HG03571 (cell line): ENCODE measurements at regions not wholly inside any gene's neighbourhood (a gene's known extent, or its start where the extent isn't known, plus 50 kb on each side); places are given as distances from the start of the nearest gene placed in this dataset.
"Not testable (repeated sequence)": the region's sequence is repeated elsewhere in the genome, so short reads cannot be mapped to it uniquely, and the experiment has no call there.

Source experiments
- ATAC-seq: cut with Tn5 transposase; IDR thresholded peaks from one replicate; pipeline ENCODE4 v1.9.1; 2021; ENCODE audit not compliant: unreplicated experiment

DNA sequence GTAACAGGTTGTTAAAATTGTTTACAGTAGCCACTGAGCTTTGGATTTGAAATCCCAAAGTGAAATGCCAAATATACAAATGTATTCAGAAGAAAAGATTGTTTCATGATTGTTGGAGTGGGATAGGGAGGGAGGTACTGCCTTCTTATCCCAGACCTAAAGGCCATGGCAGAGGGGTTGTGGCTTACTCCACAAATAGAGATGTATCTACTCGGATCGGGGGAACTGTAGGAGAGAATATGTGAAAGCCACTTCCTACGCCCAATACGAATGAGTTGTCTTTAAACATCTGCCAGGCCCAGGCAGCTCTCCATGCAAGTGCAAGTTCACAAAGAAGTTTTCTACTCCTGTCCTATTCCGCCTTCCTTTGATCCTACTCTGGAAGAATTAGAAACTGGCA is 150.2 kb upstream of the PRSS12 start:
- not testable (repeated sequence) for ATAC-seq

DNA sequence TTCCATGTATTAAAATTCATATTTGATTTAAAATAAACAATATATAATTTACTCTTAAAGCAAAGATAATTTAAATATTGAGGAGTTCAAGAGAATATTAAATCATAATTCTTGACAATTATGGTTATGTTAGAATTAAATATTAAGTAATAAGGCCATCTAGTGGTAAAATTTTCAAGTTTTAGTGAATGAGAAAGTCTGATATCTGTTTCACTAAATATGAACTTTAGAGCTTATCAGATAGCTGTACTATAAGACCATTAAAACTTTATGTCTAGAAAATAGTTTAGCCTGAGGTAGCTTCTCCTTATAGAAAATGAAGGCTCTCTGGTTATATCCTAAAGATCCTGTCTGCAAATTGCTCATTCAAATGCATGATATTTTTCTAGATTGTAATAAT is 152.1 kb upstream of the PRSS12 start:
- ATAC-seq = not testable (repeated sequence)

DNA sequence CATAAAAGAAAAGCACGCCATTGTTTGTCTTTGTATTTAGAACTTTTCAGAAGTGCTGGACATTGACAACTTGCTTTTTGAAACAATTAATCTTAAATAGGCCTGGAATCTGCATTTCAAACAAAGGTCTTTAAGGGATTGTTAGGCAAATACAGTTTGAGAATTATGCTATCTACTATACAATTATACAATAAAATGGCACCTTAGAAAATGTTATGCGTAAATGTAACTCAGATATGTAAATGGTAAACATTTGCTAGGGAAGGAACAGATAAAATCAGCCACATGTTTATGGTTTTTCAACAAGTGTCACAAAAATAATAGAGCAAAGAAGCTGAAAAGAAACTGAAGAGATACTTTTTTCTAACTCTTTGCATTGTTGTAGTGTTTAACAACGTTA is 152.7 kb upstream of the PRSS12 start:
- ATAC-seq = not testable (repeated sequence)

DNA sequence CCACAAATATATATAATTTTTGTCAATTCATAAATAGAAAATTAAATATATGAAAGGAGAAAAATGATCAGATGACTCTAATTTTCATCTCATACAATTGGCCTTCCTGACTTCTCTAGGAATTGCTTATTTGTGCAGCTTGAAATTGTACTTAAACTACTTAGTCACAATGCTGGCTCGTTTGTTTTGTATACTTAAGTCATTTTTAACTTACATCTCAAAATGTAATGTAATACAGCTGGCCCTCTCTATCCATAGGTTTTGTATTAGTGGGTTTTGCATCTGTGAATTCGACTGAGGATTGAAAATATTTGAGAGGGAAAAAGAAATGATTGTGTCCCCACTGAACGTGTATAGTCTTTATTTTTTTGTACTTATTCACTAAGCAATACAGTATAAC is 160.1 kb upstream of the PRSS12 start:
- not testable (repeated sequence) for ATAC-seq

DNA sequence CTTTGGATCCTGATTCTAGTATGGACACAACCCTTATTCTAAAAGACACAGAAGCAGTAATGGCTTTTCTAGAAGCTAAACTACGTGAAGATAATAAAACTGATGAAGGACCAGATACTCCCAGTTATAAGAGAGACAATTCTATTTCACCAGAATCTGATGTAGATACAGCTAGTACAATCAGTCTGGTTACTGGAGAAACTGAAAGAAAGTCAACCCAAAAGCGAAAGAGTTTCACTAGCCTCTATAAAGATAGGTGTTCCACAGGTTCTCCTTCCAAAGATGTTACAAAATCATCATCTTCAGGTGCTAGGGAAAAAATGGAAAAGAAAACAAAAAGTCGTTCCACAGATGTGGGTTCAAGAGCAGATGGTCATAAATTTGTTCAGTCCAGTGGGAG is 161.5 kb upstream of the PRSS12 start:
- not testable (repeated sequence) for ATAC-seq

DNA sequence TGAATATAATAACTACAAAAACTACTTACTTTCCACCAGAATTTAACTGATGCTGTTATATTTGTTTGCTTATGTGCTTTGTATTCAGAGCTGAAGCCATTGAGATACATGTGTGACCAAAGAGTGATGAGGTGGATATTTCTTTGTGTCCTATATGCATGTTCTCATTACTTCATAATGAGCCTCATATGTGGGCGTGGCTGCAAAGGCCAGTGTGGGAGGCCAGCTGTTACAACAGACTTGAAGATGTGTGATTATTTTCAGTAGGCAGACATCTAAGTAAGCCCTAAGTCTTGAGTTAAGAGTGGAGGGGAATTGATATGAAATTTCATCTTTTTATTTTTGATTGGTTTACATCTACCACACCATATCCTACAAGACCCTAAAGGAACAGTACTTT is 163.3 kb upstream of the PRSS12 start:
- not testable (repeated sequence) for ATAC-seq

DNA sequence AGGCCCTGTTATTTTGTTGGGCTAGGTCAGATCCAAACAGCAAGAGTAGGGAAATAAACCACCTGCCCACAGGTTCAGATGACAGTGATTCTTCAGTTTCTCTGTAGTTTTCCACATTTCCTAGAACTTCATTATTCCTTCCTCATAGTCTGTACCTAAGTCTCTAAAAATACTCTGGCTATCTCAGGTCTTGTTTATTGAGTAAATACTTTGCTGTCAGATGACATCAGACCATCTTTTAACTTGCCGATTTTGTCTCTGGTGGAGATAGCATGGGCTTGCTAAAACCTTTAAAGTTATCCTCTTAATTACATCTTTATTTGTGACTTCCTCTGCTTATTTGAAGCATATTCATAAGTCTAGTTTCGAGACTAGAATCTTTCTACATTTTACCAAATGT is 155.1 kb upstream of the METTL14 start:
- not testable (repeated sequence) for ATAC-seq

DNA sequence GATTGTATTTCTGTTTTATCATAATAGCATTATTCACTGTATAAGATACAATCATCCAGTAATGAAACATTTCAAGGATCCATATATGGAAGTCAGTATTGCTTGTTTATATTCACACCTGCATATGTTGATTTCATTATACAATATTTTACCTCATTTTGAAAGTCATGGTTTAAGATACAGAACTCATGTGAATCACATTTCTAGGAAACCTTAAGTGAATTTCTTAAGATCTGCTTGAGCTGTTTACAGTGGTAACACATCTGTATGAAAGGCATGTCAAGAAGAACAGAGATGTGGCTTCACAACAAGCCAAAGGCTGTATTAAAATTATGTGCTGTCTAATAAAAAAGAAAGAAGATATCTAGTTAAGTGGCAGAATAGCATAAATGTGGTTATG is 153.2 kb upstream of the METTL14 start:
- not testable (repeated sequence) for ATAC-seq

DNA sequence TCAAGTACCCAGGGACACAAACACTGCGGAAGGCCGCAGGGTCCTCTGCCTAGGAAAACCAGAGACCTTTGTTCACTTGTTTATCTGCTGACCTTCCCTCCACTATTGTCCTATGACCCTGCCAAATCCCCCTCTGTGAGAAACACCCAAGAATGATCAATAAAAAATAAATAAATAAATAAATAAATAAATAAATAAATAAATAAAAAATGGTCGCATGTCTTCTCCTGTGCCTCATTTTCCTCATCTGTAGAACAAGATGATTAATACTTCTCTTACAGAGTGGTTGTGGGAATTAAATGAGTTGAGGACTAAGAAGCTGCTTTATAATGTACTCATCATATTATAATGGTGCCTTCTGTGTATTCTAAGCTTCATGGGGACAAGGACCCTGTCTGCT is 149.4 kb upstream of the METTL14 start:
- not testable (repeated sequence) for ATAC-seq

DNA sequence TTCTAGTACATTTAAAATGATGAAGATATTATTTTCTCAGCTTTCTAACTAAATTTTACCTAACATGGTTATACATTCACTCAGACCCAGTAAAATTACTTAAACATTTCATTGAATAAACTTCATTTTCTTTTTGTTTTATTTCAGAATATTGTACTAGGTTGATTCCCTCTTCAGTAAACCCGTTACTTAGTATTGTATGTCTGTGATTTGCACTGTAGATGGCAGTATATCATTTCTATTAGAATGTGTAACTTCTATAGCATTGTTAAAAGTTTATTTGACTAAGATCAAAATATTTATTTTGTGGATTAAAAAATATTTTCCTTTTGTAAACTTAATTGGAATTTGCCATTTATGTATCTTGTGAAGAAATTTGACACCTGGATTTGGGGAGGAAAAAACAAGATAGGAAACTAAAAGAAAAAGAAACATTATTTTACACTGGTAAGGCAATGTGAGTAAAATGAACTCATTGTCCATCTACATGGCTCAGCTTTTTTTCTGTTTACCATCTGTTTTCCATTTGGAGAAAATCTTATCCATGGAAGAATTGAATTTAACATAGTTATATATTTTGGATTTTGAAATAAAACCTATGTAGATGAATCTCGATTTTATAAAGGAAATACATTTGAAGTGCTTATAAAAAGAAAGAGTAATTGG is 145.6 kb upstream of the METTL14 start:
- ATAC-seq = peak; percentile 62

DNA sequence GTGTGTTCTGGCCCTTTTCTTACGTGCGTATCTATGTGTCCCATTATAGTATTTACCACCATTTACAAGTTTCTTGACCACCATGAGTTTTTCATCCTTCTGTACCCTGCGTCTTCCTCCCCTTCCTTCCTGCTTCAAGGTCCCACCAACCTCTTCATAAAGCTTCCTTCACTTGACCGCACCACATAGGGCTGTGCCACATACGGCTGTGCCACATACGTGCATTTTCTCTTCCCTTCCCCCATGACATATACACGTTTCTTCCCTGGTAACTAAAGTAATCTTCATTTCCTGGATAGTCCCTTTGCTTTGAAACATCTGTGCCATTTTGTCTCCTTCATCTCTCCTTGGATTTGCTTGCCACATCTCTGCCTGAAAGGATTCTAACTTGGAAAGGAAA is 128.6 kb upstream of the METTL14 start:
- ATAC-seq = not testable (repeated sequence)

DNA sequence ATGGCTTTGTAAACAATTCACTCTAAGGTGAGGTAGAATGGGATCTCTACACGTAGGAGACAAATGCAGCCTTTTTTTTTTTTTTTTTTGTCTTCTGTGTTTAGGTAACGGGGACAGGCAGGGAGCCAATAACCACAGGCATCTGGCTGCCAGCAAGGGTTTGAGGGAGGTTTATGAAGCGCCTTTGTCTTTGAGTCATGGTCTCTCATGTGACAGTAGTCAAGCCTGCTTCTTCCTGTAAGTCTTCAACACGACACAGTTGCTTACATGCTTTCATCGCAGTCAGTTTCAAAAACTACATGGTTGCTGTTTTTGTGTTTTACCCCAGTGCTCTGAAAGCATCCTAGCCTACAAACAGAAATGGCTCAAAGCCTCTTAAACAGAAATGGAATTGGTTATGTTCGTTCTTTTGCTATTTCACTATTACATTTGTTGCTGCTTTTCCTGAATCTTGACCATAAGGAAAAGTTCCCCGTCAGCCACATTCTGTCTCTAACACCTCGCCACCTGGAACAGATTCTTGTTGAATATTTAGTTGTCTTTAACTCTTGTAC is 127.8 kb upstream of the METTL14 start:
- no peak for ATAC-seq

DNA sequence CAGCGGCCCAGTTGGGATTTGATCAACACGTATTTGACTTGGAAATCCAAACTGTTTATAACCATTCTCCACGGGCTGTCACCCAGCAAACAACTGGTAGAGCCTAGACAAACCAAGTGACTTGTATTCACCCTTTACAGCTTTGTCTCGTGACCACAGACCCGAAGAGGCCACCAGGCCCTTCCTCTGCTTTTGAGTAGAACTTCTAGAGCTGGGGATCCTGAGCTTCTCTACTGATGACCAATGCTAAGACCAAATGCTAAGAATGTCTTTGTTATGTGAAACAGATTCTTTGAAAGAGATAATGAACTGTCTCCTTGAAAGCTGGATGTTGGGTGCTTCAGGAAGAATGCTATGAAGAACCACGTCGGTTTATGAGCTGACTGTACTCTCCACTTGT is 127.0 kb upstream of the METTL14 start:
- ATAC-seq = not testable (repeated sequence)

DNA sequence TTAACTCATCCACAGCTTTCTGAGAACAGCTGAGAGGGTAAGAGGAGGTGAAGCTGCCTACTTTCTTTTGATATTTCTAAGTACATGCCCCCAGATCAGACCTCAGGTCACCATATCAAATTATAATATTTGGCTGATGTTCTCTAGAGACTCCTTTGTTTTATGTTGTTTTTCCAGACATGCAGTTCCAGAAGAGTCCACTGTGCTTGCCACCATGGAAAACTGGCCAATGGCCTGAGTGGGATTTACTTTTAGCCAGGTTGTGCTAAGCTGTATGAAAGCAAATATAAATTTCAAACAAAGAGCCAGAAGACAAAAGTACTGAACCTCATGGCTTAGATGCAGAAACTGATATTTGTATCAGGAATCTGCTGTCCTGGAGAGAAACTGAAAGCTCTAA is 123.6 kb upstream of the METTL14 start:
- ATAC-seq = not testable (repeated sequence)

DNA sequence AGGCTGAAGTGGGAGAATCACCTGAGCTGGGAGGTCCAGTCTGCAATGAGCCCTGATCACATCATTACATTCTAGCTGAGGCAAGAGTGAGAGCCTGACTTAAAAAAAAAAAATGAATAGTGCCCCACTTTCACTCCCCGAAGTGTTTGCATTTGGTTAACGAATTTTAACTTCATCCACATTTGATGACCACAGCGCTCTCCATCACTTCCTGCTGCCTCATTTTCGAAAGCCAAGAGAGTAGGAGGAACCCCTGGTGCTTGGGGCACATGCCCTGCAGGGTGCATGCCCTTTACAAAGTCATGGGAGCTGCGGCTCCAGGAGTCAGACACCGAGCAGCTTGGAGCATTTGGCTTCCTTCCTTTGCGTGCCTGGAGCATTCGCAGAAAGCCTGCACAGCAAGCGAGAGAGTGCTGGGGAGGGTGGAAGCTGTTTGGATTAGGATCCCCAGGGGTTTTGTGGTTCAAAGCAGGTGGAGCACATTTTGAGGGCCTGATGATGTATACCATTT is 119.1 kb upstream of the METTL14 start:
- peak; percentile 62 for ATAC-seq

DNA sequence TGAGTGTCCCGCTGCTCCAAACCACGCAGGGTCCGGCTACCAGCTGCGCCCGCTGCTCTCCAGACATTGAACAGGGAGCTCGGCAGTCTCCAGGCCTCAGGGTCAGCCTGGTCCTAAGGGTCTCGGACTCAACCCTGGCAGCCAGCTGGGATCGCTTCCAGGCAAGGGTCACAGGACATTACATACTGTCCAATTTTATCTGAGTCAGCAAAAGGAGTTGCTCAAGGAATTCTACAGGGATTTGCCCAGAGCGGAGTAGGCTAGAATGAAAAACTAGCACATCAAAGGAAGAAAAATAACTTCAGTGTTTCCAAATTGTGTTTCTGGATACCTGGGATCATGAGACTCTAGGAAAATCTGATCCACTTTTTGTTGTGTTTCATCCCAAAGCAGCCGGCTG is 112.2 kb upstream of the METTL14 start:
- not testable (repeated sequence) for ATAC-seq

DNA sequence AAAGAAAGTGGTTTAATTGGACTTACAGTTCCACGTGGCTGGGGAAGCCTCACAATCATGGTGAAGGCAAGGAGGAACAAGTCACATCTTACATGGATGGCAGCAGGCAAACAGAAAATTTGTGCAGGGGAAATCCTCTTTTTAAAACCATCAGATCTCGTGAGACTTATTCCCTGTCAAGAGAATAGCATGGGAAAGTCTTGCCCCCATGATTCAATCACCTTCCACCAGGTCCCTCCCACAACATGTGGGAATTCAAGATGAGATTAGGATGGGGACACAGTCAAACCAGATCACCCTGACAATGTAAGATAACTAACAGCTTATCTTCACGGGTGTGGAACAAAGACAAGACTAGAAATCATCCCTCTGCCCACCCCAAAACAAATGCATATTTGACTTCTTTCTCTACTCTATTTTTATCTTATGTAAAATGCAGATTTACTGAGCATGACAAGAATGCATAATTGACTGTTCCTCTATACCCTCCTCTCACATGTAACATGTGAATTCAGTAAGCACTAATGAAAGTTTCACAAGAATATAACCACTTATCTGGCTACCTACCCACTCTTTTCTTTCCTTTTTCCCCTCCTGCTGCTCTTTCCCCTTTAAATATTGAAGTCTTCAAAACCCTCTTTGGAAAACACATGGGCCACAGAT is 110.8 kb upstream of the METTL14 start:
- not testable (repeated sequence) for ATAC-seq

DNA sequence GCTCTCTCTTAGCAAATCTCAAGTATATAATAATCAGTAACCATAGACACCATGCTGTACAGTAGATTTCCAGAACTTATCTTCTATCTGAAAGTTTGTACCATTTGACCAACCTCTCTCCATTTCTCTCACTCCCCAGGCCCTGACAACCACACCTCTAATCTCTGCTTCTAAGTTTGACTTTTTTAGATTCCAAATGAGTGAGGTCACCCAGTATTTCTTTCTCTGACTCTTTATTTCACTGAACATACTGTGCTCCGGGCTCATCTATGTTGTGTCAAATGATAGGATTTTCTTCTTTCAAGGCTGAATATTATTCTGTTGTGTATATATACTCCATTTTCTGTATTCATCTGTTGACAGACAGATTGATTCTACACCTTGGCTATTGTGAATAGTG is 110.1 kb upstream of the METTL14 start:
- not testable (repeated sequence) for ATAC-seq

DNA sequence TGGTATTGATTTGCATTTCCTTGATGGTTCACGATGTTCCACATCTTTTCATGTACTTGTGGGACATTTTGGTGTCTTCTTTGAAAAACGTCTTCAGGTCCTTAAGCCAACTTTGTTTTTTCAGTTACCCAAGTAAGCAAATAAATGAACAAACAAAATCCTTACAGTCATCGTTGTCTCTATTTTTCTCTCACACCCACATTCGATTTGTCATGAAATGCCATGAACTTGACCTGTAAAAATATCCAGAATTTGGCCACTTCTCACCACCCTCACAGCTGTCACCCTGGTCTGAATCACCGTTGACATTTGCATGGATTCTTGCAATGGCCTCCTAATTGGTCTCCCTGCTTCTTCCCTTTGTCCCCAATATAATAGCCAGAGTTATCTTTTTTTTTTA is 109.5 kb upstream of the METTL14 start:
- not testable (repeated sequence) for ATAC-seq

DNA sequence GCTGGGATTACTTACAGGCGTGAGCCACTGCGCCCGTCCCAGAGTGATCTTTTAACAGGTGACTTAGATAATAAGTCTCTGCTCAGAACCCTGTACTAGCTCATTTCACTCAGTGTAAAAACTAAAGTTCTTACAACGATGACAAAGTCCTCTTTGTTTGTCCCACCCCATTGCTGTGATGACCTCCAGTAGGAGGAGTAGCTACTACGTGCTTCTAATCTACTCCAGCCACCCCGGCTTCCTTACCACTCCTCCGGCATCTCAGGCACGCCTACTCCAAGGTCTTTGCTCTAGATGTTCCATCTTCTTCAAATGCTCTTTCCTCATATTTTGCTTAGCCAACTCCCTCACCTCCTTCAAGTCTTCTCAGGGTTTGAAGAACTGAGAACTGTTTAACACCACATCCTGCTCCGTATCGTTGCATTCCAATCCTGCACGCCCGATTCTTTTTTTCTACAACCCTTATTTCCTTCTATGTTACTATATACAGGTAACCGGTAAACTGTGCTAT is 108.4 kb upstream of the METTL14 start:
- ATAC-seq = not testable (repeated sequence)

DNA sequence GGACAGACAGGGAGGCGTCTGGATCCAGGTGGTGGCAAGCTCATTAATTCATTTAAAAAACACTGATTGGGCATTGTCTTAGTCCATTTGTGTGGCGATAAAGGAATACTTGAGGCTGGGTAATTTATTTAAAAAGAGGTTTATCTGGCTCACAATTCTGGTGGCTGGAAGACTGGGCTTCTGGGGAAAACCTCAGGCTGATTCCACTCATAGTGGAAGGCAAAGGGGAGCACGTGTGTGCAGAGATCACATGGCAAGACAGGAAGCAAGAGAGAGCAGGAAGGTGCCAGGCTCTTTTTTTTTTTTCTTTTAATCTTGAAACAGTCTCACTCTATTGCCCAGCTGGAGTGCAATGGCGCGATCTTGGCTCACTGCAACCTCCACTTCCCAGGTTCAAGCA is 100.2 kb upstream of the METTL14 start:
- ATAC-seq = no peak

DNA sequence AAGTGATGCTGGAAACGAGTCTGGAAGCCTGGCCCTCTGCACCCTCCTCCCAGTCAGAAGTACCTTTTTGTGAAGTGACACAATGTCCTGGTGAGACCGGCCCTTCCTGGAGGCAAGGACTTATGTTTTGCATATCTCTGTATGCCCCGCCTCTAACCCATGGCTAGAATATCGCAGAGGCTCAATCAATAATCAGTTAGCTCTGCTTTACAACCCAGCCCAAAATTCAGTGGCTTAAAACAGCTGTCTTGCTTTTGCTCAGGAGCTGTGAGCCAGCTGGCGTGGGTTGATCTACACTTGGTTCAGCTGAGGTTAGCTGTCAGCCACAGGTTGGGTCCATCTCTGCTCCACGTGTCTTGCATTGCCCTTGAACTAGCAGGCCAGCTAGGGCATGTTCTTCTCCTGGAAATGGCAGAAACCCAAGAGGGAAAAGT is 98.8 kb upstream of the METTL14 start:
- ATAC-seq = no peak
